ENCODE measurements at regions not wholly inside any gene's neighbourhood (a gene's known extent, or its start where the extent isn't known, plus 50 kb on each side); places are given as distances from the start of the nearest gene placed in this dataset.
A peak's percentile ranks its signal among the peaks of the same experiment; 100 is the strongest.

DNA sequence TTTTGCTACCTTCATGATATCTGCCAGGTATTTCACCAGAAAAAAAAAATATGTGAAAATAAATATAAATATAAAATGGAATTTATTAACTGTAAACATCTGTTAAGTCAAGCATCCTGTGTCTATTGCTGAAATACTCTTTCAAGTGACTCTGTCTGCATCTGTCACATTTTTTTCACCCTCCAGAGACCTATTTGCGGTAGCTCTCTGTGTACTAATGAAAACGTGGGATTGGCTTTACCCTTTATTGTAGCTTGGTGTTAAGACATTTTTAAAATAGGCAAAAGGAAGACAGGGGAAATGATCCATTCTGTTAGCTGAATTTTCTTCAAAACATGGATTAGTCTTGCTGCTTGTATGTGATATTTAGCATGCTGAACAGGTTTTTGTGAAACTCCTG lies 536.0 kb upstream of the WWC1 start:
- DNase-seq, result no peak

DNA sequence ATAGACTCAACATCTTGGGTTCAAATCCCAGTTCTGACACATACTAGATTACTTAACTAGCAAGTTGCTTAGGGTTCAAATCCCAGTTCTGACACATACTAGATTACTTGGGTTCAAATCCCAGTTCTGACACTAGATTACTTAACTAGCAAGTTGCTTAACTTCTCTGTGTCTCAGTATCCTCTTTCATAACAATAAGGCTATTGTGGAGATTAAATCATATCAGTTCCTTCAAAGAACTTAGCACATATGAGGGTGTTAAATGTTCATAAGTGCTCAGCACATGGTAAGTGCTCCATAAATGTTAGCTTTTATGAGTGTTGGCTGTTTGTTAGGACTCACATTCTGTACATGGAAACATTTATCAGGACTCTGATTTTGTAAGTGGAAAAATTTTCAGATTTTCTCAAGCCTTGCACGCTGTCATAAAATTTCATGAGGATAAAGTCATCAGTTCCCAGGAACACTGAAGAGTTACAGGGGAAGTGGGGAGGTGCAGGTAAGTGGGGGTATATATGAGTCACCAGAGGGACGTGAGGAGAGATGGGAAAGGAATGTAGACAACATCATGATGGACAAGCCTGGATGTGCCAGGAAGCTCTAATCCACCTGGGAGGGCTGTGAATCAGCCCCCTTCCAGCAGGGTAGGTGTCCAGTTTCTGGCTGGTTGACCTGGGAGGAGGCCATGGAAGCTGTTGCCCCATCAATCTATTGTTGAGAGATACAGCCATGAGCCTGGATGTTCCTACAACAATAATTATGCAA lies 532.2 kb upstream of the WWC1 start:
- peak; percentile 93 for DNase-seq

GRCh38 chr5:167763772-167764171 lies 527.7 kb upstream of the WWC1 start:
- peak; percentile 94 for DNase-seq

DNA sequence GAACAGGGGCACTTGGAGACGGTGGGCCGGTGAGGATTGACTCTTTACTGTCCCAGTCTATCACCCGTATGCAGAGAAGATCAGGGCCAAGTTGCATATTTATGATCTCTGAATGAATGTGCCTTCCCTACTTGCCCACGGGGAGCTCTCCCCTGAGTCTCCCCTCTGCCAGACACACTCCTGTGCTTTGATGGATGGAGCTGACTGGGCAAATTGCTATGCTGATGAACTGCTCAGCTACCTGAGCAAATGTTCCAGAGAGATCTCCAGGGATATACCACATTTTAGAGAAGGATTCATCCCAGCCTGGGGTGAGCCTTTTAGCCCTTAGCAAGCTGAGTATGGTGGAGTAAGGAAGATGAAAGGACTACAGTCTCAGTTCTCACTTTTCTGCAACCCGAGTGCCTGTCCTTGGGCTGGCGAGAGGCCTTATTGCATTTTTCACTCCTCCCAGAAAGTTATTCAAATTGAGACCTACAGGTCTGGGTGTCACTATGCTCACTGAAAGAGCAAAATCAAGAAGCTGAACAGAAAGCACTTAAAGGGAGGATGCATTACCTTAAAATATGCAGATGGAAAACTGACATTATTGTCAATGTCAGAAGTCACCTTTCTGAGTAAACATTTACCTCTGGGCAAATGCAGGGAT lies 526.7 kb upstream of the WWC1 start:
- DNase-seq, result peak; percentile 35

GRCh38 chr5:167765352-167765751 lies 526.1 kb upstream of the WWC1 start:
- peak; percentile 46 for DNase-seq

- DNase-seq, result no peak
Observed at GRCh38 chr5:167766957-167767356, 524.5 kb upstream of the WWC1 start.

GRCh38 chr5:167767795-167768194 lies 523.6 kb upstream of the WWC1 start:
- DNase-seq, result peak; percentile 86

GRCh38 chr5:167769846-167770413 lies 521.5 kb upstream of the WWC1 start:
- DNase-seq, result peak; percentile 33

- peak; percentile 98 for DNase-seq
Observed at GRCh38 chr5:167770461-167770860, 521.0 kb upstream of the WWC1 start.

- peak; percentile 86 for DNase-seq
Observed at GRCh38 chr5:167771571-167771970, 519.9 kb upstream of the WWC1 start.

DNA sequence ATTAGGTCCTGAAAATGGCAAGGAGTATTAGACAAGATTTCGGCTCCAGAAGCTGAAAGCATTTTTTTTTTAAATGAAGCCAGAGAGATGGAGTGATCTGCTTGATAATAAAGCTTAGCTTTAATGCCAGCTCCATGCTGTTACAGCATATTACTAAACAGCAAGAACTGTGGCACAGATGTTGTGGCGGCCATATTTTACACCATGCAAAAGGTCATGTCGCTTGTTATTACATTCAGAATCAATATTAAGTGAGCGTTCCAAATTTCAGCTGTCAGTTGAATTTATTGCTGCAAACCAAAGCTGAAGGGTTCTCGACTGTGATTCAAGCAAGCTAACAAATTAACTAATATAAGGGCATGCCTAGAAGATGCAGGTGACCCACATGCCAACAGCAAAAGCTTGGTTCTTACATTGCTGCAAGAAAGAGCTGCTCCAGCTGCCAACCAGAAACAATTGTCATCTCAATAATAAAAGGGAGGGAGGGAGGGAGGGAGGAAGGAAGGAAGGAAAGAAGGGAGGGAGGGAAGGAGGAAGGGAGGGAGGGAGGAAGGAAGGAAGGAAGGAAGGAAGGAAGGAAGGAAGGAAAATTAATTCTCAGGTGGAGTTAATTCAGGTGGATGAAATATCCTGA lies 517.7 kb upstream of the WWC1 start:
- no peak for DNase-seq

- no peak for DNase-seq
Observed at GRCh38 chr5:167777746-167778145, 513.7 kb upstream of the WWC1 start.

- no peak for DNase-seq
Observed at GRCh38 chr5:167778228-167778627, 513.2 kb upstream of the WWC1 start.

DNA sequence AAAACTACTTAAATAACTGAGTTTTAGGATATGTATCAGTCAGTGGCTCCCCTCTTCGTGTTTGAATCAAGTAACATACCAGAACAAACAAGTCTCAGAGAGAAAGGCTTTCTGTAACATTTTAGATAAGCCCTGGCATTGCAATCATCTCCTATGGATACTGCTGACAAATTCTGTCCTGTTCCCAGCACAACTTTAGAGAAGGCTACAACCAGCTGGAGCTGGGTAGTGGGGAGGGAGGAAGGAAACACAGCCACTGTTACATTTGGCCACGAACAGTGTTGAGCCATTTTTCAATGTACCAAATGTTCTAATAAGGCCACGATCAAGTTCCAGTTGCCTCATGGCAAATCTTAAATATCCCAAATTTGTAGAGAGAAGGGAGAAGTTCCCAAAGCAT lies 511.8 kb upstream of the WWC1 start:
- DNase-seq, result no peak

GRCh38 chr5:167780177-167780576 lies 511.3 kb upstream of the WWC1 start:
- DNase-seq, result no peak

- DNase-seq, result peak; percentile 49
Observed at GRCh38 chr5:167783145-167783817, 508.2 kb upstream of the WWC1 start.

- DNase-seq, result no peak
Observed at GRCh38 chr5:167785106-167785505, 506.3 kb upstream of the WWC1 start.

GRCh38 chr5:167785901-167786300 lies 505.5 kb upstream of the WWC1 start:
- no peak for DNase-seq

DNA sequence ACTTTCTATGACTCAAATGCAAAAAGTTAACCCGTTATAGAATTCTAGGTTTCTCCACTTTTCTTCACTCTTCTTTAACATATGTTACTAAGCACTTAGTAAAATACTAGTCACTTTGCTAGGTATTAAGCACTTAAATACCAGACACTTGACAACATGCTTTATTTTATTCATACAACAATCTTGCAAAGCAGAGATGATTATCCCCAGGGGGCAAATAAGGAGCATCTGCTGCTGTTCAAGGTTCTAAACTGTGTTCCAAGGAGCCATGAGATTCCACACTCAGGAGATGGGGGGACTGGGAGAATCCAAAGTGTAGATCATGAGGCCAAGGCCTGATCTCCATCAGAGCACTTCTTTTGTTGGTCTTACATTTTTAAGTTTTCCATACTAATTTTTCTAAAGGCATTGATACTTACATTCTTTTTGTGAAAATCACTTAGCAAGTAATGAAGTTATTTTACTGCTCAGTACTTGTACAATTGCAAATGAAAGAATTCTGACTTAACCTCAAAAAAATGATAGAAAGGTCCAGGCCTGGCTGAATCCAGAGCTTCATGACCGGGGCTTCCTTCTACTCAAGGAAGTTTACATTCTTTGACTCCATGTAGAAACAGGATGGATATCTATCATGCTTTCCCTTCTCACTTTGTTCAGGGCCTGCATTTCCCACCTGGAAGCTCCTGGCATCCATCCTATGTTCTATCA lies 504.4 kb upstream of the WWC1 start:
- peak; percentile 84 for DNase-seq

- no peak for DNase-seq
Observed at GRCh38 chr5:167790045-167790444, 501.4 kb upstream of the WWC1 start.

DNA sequence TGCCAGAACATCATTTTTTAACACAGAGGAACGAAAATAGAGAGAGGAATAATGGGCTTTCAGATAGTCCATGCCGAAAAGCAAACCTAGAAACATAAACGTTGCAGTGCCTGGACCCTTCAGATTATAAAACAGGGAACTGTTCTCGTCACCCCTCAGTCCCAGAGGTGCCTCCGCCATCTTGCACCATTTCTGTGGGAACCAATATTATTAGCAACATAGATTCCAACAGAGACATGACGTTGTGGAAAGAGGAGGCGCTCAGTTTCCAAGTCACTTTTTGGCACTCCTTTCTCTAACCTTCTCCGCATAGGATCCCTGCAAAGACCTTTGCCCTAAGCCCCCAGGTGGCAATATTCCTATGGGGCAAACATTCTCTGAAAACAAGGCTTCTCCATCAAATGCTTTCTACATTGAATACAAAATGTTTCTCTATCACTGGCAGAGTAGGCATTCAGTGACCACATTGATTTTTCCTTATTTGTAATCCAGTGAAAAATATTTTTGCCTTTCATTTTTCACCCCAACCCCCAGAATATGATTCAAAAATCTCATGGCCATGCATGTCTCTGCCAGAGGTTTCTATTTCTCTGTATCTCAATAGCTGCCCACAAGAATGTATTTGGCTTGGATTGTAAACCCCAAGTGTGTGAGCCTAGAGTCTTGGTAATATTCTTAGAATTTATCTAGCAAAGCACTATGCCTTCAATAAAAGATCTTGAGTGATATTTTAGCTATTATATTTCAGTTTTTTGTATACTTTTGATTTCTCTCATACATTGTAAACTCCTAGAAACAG lies 500.8 kb upstream of the WWC1 start:
- DNase-seq, result peak; percentile 81

All from fibroblast of skin of abdomen (primary cell).